Immature natural killer cell (primary cell): ENCODE measurements at regions not wholly inside any gene's neighbourhood (a gene's known extent, or its start where the extent isn't known, plus 50 kb on each side); places are given as distances from the start of the nearest gene placed in this dataset.

Experiments
- DNase-seq, 3 donors: peaks; one replicate each; pipeline ENCODE4 v3.0.0; 2022; ENCODE audit warnings: mixed read lengths in 1 of 3
- H3K27ac Mint-ChIP-seq, 6 donors: one replicate each; pipeline ENCODE4 v1.8.0; 2020; ENCODE audit warnings: mixed read lengths in 6 of 6, mild to moderate bottlenecking in 5 of 6, inconsistent platforms in 4 of 6, moderate library complexity in 3 of 6
- H3K27me3 Mint-ChIP-seq, 3 donors: one replicate each; pipeline ENCODE4 v1.8.0; 2020 to 2021; ENCODE audit warnings: low read depth in 3 of 3, mild to moderate bottlenecking in 3 of 3, mixed read lengths in 3 of 3, moderate library complexity in 3 of 3, inconsistent platforms in 1 of 3
- H3K36me3 Mint-ChIP-seq, 3 donors: one replicate each; pipeline ENCODE4 v1.8.0; 2020; ENCODE audit warnings: mixed read lengths in 3 of 3, inconsistent platforms in 2 of 3, mild to moderate bottlenecking in 2 of 3
- H3K4me1 Mint-ChIP-seq, 2 donors: one replicate each; pipeline ENCODE4 v1.8.0; 2020; ENCODE audit warnings: inconsistent platforms in 2 of 2, mild to moderate bottlenecking in 2 of 2, mixed read lengths in 2 of 2, moderate library complexity in 1 of 2
- H3K4me3 Mint-ChIP-seq, 5 donors: one replicate each; pipeline ENCODE4 v1.8.0; 2020; ENCODE audit warnings: mild to moderate bottlenecking in 5 of 5, mixed read lengths in 5 of 5, inconsistent platforms in 3 of 5, moderate library complexity in 3 of 5
- H3K9me3 Mint-ChIP-seq, 6 donors: one replicate each; pipeline ENCODE4 v1.8.0; 2020; ENCODE audit warnings: mild to moderate bottlenecking in 6 of 6, mixed read lengths in 6 of 6, inconsistent platforms in 4 of 6, moderate library complexity in 3 of 6

DNA sequence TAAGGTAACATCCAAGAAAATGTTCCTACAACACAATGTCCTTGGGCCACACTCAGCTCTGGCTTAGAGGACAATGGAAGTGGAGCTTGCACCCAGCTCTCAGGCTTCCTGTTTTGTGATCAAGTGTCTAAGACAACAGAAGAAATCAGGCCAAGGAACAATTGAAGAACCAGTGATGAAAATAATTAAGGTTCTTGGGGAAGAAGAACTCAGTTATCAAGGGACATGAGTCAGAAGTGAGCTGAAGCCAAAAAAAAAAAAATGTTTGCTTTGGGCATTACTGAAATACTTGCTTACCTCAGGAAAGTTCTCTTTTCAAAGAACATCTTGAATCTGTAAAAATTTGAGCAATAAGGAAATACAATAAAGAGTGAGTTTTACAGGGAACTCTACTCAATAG lies 299.0 kb downstream of the FBXO15 start:
- Mint-ChIP-seq H3K27ac (no peak overlapping the region), H3K4me3 (no peak overlapping the region), H3K36me3 (no peaks in the 10 kb centered on the region), H3K27me3 (peaks cover 0 to 9% (median 0%) of the 10 kb centered on the region in 3 donors), H3K9me3 (no peaks in the 10 kb centered on the region), H3K4me1 (no peaks in the 10 kb centered on the region)
- DNase-seq = no peak

DNA sequence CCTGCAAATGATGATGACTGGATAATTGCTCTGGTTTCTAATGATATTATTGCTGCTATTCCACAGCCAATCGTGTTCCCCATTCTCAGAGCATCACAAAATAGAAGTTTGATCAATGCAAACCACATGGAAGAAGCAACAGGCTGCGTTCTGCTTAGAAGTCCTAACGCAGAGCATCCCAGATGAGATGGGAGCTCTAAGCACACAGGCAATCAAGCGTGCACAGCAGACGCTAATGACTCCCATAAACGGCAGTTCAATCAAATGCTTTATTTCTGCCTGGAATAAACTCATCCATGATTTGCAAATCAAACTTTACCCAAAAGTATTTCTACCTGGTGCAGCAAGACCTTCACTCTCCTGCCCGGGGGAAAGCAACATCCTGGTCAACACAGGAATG lies 304.2 kb downstream of the FBXO15 start:
- Mint-ChIP-seq H3K4me1 (peaks cover 2 to 7% of the 10 kb centered on the region in 2 donors), H3K9me3 (no peaks in the 10 kb centered on the region), H3K27ac (no peak overlapping the region), H3K4me3 (no peak overlapping the region), H3K27me3 (peaks cover 0 to 4% (median 0%) of the 10 kb centered on the region in 3 donors), H3K36me3 (no peaks in the 10 kb centered on the region)
- DNase-seq = no peak

DNA sequence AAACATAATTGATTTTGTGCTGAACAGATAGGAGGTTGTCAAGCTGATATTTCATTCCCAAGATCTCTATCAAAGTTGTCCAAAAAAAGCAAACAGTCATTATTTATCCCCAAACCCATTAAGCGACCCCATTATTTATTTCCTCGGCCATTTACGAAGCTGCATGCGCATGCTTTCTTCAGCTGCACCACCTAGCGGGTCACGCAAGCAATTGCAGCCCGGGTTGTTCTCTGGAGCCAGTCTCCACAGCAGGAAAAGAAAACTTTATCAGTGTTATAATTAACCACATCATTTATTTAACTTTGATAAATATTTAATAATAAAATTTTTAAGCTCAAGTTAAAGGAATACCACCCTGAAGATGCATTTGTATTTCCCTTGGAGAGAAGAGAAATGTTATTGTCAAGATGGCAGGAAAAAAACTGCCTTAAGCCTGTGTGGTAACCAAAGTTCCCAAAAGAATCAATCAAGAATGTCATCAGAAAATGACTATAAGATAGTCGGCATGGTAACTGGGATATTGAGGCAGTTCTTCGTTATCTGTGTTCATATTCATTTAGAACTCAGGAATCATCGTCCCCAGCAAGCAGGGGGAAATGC lies 304.7 kb downstream of the FBXO15 start:
- Mint-ChIP-seq H3K4me1 (peaks cover 2 to 7% of the 10 kb centered on the region in 2 donors), H3K27ac (no peak overlapping the region), H3K4me3 (peak overlapping the region in 3 of 5 donors; percentile 14 to 73 (median 52)), H3K27me3 (peaks cover 0 to 4% (median 0%) of the 10 kb centered on the region in 3 donors), H3K9me3 (no peaks in the 10 kb centered on the region), H3K36me3 (no peaks in the 10 kb centered on the region)
- DNase-seq = peak; percentile 1 to 6 (median 1)

DNA sequence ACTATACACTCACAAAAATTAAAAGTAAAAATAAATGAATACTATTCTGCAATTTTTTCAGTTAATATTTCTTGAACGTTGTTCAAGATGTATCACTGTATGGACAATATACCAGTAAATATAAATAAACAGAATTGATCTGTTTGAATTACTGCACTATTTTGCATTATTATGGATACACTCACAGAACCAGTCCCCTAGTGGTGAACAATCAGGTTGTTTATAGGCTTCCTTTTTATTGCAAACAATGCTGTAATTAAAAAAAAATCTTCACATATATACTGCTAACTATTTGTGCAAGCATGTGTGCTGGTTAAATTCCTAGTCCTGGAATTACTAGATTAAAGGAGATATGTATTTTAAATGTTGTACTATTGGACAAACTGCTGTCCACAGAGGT lies 306.0 kb downstream of the FBXO15 start:
- DNase-seq = no peak
- Mint-ChIP-seq H3K27me3 (peaks cover 0 to 4% (median 0%) of the 10 kb centered on the region in 3 donors), H3K9me3 (no peaks in the 10 kb centered on the region), H3K4me1 (peaks cover 2 to 7% of the 10 kb centered on the region in 2 donors), H3K4me3 (no peak overlapping the region), H3K27ac (no peak overlapping the region), H3K36me3 (no peaks in the 10 kb centered on the region)

DNA sequence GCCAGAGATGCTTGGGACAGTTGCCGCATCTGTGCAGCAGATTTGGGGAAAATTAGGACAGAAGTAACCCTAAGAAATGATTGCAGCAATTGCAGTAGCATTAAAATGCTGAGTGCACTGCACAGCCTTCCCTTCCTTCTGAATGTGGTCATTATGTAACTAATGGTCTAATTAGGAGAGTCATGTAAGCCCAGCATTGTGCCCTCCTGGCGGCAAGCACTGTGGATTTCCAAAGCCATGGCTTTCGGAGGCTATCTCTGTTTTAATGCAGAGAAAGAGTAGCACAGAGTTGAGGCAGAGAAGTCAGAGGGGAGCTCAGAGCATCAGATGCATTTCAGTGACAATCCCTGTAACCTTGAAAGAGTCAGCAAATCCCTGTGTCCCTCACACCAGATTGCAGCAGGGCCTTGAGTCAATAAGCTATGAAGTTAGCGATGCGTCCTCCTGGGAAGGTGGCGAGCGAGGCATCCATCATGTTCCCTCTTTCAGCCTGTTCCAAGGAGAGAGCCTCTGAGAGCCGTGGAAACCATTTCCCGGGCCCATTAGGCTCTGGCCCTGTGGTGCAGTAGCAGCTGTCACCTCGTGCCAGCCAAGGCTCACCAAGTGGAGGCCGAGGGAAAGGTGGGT lies 307.2 kb downstream of the FBXO15 start:
- DNase-seq = no peak
- H3K4me3 Mint-ChIP-seq = no peak overlapping the region
- peaks cover 2 to 7% of the 10 kb centered on the region in 2 donors for H3K4me1 Mint-ChIP-seq
- H3K27me3 Mint-ChIP-seq = peaks cover 0 to 4% (median 0%) of the 10 kb centered on the region in 3 donors
- no peak overlapping the region for H3K27ac Mint-ChIP-seq
- no peaks in the 10 kb centered on the region for H3K9me3 Mint-ChIP-seq
- no peaks in the 10 kb centered on the region for H3K36me3 Mint-ChIP-seq

DNA sequence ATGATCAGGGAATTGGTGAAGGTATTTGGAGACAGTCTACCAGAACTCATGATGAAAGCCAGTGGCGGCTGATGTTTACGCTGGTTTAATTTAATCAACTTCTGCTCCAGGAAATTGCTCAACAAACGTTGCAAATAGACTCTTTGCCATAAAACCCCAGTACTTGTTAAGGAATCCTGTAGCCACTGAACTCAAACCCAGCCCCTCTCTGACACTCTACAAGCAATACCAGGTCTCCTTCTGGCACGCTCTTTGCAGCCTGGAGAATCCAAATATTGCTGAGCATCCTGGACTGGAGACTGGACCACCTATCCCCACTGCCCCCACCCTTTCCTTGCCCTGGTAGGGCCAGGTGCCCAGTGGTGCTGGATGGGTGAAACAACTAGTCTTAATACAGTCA lies 308.2 kb downstream of the FBXO15 start:
- no peak overlapping the region for H3K27ac Mint-ChIP-seq
- H3K27me3 Mint-ChIP-seq = peaks cover 0 to 4% (median 0%) of the 10 kb centered on the region in 3 donors
- H3K4me1 Mint-ChIP-seq = peaks cover 2 to 7% of the 10 kb centered on the region in 2 donors
- no peaks in the 10 kb centered on the region for H3K36me3 Mint-ChIP-seq
- no peaks in the 10 kb centered on the region for H3K9me3 Mint-ChIP-seq
- no peak for DNase-seq
- no peak overlapping the region for H3K4me3 Mint-ChIP-seq

DNA sequence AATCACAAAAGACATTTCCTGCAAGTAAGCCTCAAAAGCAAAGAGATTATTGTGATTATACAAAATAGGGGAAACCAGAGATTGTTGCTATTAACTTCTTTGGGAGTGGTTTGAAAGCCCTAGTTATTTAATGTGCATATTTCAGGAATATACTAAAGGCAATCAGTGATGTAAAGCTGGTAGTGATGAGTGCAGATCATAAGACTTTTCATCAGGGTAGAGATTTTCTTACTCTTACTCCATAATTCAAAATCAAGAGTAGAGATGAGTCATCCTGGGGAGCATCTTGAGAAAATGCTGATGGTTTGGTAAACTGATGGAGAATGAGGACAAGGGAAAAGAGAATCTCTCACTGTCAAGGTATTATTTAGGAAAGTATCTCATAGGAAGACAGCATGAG lies 309.5 kb downstream of the FBXO15 start:
- Mint-ChIP-seq H3K4me3 (no peak overlapping the region), H3K4me1 (peaks cover 2 to 7% of the 10 kb centered on the region in 2 donors), H3K27ac (no peak overlapping the region), H3K9me3 (no peaks in the 10 kb centered on the region), H3K27me3 (peaks cover 0 to 4% (median 0%) of the 10 kb centered on the region in 3 donors), H3K36me3 (no peaks in the 10 kb centered on the region)
- no peak for DNase-seq

DNA sequence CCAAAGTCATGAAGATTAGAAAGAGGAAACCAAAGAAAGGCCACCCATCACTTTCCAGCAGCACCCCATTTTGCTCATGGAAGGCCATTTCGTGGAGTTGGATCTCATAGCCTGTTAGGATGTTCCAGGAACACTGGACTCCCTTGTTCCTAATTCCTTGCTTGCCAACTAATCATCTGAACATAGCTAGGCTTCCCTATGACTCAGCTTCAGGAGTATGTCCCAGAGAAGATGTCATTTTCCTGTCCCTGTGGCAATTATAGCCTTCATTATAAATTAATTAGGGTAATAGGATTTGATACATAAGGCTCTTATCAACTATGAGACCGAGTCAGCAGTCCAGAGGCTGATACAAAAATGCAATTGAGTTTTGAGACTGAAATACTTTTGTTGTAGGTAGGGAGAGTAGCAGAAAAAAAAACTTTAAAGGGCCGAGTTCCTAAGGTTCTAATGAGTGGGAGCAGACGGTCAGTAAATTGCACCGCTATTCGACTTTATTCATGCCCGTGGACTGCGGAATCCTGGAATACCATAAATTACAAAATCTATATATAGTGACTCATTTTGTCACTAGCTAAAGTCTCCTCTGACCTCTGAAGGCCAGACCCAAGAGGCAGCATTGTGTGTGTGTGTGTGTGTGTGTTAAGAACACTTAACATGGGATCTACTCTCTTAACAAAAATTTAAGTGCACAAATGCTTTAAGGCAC lies 311.8 kb downstream of the FBXO15 start:
- Mint-ChIP-seq H3K9me3 (no peaks in the 10 kb centered on the region), H3K4me1 (no peaks in the 10 kb centered on the region), H3K27ac (no peak overlapping the region), H3K36me3 (no peaks in the 10 kb centered on the region), H3K27me3 (peaks cover 0 to 4% (median 0%) of the 10 kb centered on the region in 3 donors), H3K4me3 (no peak overlapping the region)
- DNase-seq = no peak

DNA sequence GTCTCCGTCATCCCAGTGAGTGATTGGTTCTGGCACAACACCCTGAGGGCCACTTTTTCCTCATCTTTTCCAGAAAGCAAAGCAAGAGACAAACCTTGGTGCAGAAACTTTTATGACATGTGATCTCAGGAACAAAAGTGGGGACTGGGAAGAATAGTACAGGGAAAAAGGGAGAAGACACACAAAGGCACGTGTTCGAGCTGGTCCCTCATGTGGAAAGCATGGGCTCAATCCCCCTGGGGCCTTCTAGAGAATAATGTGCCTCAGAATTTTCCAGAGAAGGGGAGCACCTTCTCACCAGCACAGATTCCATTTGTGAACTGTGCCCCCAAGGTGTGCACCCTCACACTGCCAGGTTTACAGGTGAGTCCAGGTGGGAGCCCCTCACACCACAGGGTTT lies 312.6 kb downstream of the FBXO15 start:
- Mint-ChIP-seq H3K4me3 (no peak overlapping the region), H3K4me1 (no peaks in the 10 kb centered on the region), H3K27me3 (peaks cover 0 to 4% (median 0%) of the 10 kb centered on the region in 3 donors), H3K36me3 (no peaks in the 10 kb centered on the region), H3K27ac (no peak overlapping the region), H3K9me3 (no peaks in the 10 kb centered on the region)
- DNase-seq = no peak

DNA sequence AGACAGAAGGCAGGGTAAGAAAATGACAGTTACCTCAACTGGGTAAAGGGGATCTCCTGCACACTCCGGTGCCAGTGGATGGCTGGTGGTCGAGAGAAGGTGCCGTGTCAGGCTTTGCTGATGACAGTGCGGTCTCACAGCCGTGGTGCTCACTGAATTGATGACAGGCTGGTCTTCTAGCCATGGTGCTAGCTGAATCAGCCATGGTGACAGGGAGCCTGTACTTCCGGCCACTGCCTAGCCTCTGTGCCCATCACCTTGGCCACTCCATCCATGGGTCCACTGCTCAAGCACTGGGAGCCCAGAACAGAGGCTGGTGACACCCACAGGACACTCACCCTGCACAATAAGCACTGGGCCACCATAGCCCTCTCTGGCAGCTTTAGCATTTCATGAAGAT lies 315.9 kb downstream of the FBXO15 start:
- H3K4me1 Mint-ChIP-seq = no peaks in the 10 kb centered on the region
- no peak overlapping the region for H3K27ac Mint-ChIP-seq
- no peaks in the 10 kb centered on the region for H3K36me3 Mint-ChIP-seq
- no peak for DNase-seq
- no peaks in the 10 kb centered on the region for H3K9me3 Mint-ChIP-seq
- H3K27me3 Mint-ChIP-seq = no peaks in the 10 kb centered on the region
- no peak overlapping the region for H3K4me3 Mint-ChIP-seq

DNA sequence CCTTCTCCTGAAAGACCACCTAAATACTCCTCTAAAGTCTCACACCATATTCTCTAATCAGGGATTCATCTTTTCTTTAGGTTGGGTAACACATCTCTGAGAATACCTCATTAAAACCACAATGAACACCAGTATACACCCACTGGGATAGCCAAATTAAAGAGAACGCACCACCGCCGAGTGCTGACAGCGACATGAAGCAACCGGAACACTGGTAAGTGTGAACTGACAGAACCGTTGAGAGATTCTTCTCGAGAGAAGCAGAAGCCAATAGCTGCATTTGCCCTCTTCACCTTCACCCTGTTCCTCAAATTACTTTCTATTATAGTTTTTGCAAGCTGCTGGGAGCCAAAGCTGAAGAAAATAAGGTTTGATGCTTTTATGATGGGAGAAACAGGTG lies 318.5 kb downstream of the FBXO15 start:
- Mint-ChIP-seq H3K27me3 (no peaks in the 10 kb centered on the region), H3K27ac (no peak overlapping the region), H3K4me1 (no peaks in the 10 kb centered on the region), H3K36me3 (no peaks in the 10 kb centered on the region), H3K4me3 (no peak overlapping the region), H3K9me3 (peaks cover 0 to 3% (median 0%) of the 10 kb centered on the region in 6 donors)
- no peak for DNase-seq

DNA sequence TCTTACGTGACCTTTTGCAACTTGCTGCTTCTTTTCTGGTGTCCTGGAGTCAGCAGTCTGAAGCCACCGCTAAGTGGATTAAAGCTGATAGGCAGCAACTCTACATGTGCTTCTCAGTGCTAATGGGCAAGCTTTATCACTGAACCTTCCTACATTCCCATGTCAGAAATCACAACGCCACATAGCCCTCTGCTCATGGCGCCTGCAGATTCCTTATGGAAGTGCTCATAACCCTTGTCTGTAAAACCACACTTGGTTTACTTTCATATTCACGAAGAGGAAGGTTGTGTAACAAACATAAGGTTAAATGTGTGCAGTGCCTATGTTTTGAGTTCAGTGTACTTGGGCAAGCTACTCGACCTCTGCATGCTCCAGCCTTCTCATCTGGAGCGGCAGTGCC lies 319.8 kb downstream of the FBXO15 start:
- Mint-ChIP-seq H3K4me1 (no peaks in the 10 kb centered on the region), H3K36me3 (no peaks in the 10 kb centered on the region), H3K9me3 (peaks cover 0 to 3% (median 0%) of the 10 kb centered on the region in 6 donors), H3K27ac (no peak overlapping the region), H3K27me3 (no peaks in the 10 kb centered on the region), H3K4me3 (no peak overlapping the region)
- no peak for DNase-seq

DNA sequence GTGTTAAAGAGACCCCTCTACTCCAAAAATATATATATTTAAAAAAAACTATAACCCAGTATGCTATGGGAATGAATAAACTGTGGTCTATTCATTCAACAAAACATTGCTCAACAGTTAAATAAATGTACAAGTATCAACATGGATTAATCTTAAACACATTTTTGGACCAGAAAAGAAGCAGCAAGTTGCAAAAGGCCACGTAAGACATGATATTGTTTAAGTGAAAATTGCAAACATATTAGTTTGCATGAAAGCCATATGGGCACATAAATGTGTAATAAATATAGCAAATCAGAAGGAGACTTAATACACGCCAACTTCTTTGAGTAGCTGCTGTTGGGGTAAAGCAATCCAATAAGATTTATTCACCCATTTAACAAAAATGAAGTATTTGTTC lies 321.5 kb downstream of the FBXO15 start:
- no peaks in the 10 kb centered on the region for H3K4me1 Mint-ChIP-seq
- H3K4me3 Mint-ChIP-seq = no peak overlapping the region
- no peak overlapping the region for H3K27ac Mint-ChIP-seq

DNA sequence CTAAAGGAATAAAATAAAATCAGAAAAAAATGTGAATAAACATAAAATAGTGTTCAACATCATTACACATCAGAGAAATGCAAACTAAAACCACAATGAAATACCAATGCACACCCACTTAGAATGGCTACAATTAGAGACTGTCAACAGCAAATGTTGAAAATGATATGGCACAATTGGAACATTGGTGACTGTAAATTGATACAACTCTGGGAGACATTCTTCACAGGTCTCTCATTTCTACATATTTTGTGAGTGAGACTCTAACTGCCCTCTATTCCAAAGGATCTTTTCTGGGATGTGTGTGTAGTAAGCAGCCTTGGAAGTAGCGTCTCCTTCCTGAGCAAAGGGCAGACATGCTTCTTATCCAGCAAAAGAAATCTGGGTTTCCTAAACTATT lies 323.0 kb downstream of the FBXO15 start:
- no peak for DNase-seq
- H3K4me1 Mint-ChIP-seq = no peaks in the 10 kb centered on the region
- no peaks in the 10 kb centered on the region for H3K27me3 Mint-ChIP-seq
- H3K9me3 Mint-ChIP-seq = peaks cover 0 to 7% (median 0%) of the 10 kb centered on the region in 6 donors
- no peak overlapping the region for H3K4me3 Mint-ChIP-seq
- H3K27ac Mint-ChIP-seq = no peak overlapping the region
- H3K36me3 Mint-ChIP-seq = no peaks in the 10 kb centered on the region

More for the DNA sequence above, 321.5 kb downstream of the FBXO15 start:
- DNase-seq = no peak
- H3K27me3 Mint-ChIP-seq = no peaks in the 10 kb centered on the region
- H3K9me3 Mint-ChIP-seq = peaks cover 0 to 7% (median 0%) of the 10 kb centered on the region in 6 donors
- no peaks in the 10 kb centered on the region for H3K36me3 Mint-ChIP-seq
